ENCODE measurements at regions not wholly inside any gene's neighbourhood (a gene's known extent, or its start where the extent isn't known, plus 50 kb on each side); places are given as distances from the start of the nearest gene placed in this dataset.

DNA sequence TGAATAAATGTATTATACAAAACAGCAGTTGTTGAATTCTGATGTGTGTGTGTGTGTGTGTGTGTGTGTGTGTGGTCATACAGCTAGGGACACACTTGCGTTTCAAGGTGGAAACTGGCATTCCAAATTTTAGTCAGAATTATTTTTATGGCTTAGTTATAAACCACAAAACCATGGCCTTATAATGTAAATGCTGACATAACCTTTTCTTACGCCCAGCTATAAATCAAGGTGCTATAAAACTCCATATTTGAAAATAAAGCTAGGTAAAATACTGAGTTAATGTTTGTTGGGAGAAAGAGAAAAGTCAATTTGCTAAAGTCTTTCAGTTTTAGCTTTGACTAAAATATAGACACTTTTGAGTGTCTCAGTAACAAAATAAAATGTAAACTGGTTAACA is 345.1 kb upstream of the NR3C2 start:
- Histone ChIP-seq H3K36me3 (replicated peaks) (no peaks in the 10 kb centered on the region), H3K4me3 (ENCODE audit: low read depth, low read length) (no peak overlapping the region)
- in situ Hi-C loops (cut with HindIII; ENCODE audit: low pct_ligation_motif_present, low sequenced_read_pairs): no loop called here

DNA sequence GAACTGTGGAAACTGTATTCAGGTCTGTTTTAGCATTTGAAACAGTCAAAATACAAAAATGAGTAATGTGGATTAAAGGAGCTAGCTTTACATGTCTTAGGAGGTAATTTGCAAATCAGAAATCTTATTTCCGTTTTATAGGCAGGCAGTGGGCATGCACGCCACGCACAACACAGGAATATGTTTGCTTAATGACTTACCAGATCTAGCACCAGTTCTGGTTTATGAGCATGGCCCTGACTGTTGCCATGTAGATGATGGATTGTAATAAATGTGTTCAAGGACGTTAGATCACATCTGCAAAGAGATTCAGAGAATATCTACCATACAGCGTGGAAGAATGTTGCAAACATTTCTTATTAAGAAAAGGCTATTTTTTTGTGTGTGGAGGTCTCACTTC is 344.5 kb upstream of the NR3C2 start:
- no peak overlapping the region for H3K4me3 ChIP-seq (ENCODE audit: low read depth, low read length)
- TF ChIP-seq, protein P1, sequence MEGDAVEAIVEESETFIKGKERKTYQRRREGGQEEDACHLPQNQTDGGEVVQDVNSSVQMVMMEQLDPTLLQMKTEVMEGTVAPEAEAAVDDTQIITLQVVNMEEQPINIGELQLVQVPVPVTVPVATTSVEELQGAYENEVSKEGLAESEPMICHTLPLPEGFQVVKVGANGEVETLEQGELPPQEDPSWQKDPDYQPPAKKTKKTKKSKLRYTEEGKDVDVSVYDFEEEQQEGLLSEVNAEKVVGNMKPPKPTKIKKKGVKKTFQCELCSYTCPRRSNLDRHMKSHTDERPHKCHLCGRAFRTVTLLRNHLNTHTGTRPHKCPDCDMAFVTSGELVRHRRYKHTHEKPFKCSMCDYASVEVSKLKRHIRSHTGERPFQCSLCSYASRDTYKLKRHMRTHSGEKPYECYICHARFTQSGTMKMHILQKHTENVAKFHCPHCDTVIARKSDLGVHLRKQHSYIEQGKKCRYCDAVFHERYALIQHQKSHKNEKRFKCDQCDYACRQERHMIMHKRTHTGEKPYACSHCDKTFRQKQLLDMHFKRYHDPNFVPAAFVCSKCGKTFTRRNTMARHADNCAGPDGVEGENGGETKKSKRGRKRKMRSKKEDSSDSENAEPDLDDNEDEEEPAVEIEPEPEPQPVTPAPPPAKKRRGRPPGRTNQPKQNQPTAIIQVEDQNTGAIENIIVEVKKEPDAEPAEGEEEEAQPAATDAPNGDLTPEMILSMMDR (IDR thresholded peaks at IDR 0.05; ENCODE audit: low read depth, low read length, missing control alignments): no peak
- in situ Hi-C loops (cut with HindIII; ENCODE audit: low pct_ligation_motif_present, low sequenced_read_pairs): no loop called here

More for the DNA sequence above, 345.1 kb upstream of the NR3C2 start:
- TF ChIP-seq, protein P1 (IDR thresholded peaks at IDR 0.05; ENCODE audit: low read depth, low read length, missing control alignments): no peak
- H3K27ac ChIP-seq: no peak overlapping the region
- DNase-seq: no peak
- no peaks in the 10 kb centered on the region for H3K27me3 ChIP-seq (replicated peaks)

DNA sequence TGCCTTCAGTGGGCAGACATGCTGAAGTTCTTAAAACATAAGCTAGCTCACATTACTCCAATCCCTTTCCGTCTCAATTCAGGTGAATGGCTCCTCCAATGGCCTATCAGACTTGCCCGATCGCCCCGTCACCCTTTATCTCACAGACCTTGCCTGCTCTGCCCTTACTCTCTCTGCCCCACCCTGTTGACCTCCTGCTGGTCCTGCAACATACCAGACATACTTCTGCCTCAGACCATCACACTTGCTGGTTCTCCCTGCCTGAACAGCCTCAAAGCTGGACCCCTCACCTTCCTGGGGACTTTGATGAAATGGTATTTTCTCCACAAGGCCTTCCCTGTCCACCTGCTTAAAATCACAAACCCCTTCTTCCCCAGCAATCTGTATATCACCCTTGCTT is 340.1 kb upstream of the NR3C2 start:
- Histone ChIP-seq H3K27me3 (replicated peaks) (no peaks in the 10 kb centered on the region), H3K27ac (no peak overlapping the region), H3K4me3 (ENCODE audit: low read depth, low read length) (no peak overlapping the region), H3K36me3 (replicated peaks) (no peaks in the 10 kb centered on the region)
- no peak for DNase-seq
- in situ Hi-C loops (cut with HindIII; ENCODE audit: low pct_ligation_motif_present, low sequenced_read_pairs): no loop called here
- TF ChIP-seq, protein P1 (IDR thresholded peaks at IDR 0.05; ENCODE audit: low read depth, low read length, missing control alignments): no peak

More for the DNA sequence above, 344.5 kb upstream of the NR3C2 start:
- Histone ChIP-seq H3K27me3 (replicated peaks) (no peaks in the 10 kb centered on the region), H3K36me3 (replicated peaks) (no peaks in the 10 kb centered on the region), H3K27ac (no peak overlapping the region)
- DNase-seq: no peak

GRCh38 chr4:148780426-148781005 is 338.3 kb upstream of the NR3C2 start:
- H3K4me3 ChIP-seq (ENCODE audit: low read depth, low read length): no peak overlapping the region
- H3K36me3 ChIP-seq (replicated peaks): no peaks in the 10 kb centered on the region
- no peaks in the 10 kb centered on the region for H3K27me3 ChIP-seq (replicated peaks)
- TF ChIP-seq, protein P1 (IDR thresholded peaks at IDR 0.05; ENCODE audit: low read depth, low read length, missing control alignments): no peak
- DNase-seq: no peak
- no peak overlapping the region for H3K27ac ChIP-seq
- in situ Hi-C loops (cut with HindIII; ENCODE audit: low pct_ligation_motif_present, low sequenced_read_pairs): no loop called here

DNA sequence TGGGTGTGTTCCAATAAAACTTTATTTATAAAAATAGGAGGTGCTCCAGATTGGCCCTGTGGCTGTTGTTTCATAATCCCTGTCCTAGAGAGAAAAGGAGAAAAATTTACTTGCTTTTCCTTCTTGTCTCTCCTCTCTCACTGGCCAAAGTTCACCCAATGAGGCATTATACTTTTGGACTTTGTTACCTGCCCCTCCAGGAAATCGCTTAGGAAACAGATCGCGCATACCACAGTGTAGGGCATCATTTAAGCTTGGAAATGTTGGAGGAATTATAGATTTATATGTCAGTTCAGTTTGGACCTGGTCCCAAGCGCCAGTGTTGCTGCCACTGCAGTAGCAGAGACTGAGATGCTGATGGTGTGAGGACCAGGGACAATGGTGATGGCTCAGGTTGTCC is 337.6 kb upstream of the NR3C2 start:
- H3K36me3 ChIP-seq (replicated peaks): no peaks in the 10 kb centered on the region
- in situ Hi-C loops (cut with HindIII; ENCODE audit: low pct_ligation_motif_present, low sequenced_read_pairs): no loop called here
- H3K4me3 ChIP-seq (ENCODE audit: low read depth, low read length): no peak overlapping the region
- H3K27ac ChIP-seq: no peak overlapping the region
- no peak for DNase-seq
- TF ChIP-seq, protein P1 (IDR thresholded peaks at IDR 0.05; ENCODE audit: low read depth, low read length, missing control alignments): no peak
- H3K27me3 ChIP-seq (replicated peaks): no peaks in the 10 kb centered on the region

All from brain microvascular endothelial cell (primary cell).